HCT116 (cell line): ENCODE measurements at regions not wholly inside any gene's neighbourhood (a gene's known extent, or its start where the extent isn't known, plus 50 kb on each side); places are given as distances from the start of the nearest gene placed in this dataset.

Experiments
- CEBPB ChIP-seq: IDR thresholded peaks from 2 replicates; pipeline ENCODE4 v1.6.1; 2012; ENCODE audit warnings: low read depth
- EZH2 ChIP-seq: fragments of 200-600 bp; sonication (generic); IDR thresholded peaks from 2 replicates; pipeline ENCODE4 v1.6.1; 2017; ENCODE audit warnings: antibody characterized with exemption, mixed run types
- JUND ChIP-seq: IDR thresholded peaks from 2 replicates; pipeline ENCODE4 v1.6.1; 2012
- POLR2A ChIP-seq: IDR thresholded peaks from 2 replicates; pipeline ENCODE4 v1.7.0; 2011; ENCODE audit warnings: borderline replicate concordance; ENCODE audit not compliant: insufficient read depth, insufficient read length; ENCODE audit errors: extremely low read depth
- ZBTB33 ChIP-seq: IDR thresholded peaks from 2 replicates; pipeline ENCODE4 v1.6.1; 2011; ENCODE audit warnings: mild to moderate bottlenecking, low read length, moderate library complexity; ENCODE audit not compliant: insufficient replicate concordance; ENCODE audit errors: extremely low read depth
- TF ChIP-seq, protein P1 (sequence below): IDR thresholded peaks from 2 replicates; pipeline ENCODE4 v1.6.1; 2012
- TF ChIP-seq, protein P2 (sequence below): IDR thresholded peaks from 2 replicates; pipeline ENCODE4 v1.6.1; 2012
- TF ChIP-seq, protein P3 (sequence below), 3 experiments: fragments of 200-600 bp in 1 of 3; sonication (generic) in 1 of 3; IDR thresholded peaks in 2 of 3; conservative IDR thresholded peaks in 1 of 3; 2 replicates each; pipeline ENCODE4 v1.5.1; 2012 to 2017; ENCODE audit warnings: low read depth in 2 of 3, low read length in 2 of 3, antibody characterized with exemption in 1 of 3, borderline replicate concordance in 1 of 3, control low read depth in 1 of 3, mild to moderate bottlenecking in 1 of 3, mixed read lengths in 1 of 3, mixed run types in 1 of 3, moderate library complexity in 1 of 3; ENCODE audit not compliant: insufficient read depth in 1 of 3

DNA sequence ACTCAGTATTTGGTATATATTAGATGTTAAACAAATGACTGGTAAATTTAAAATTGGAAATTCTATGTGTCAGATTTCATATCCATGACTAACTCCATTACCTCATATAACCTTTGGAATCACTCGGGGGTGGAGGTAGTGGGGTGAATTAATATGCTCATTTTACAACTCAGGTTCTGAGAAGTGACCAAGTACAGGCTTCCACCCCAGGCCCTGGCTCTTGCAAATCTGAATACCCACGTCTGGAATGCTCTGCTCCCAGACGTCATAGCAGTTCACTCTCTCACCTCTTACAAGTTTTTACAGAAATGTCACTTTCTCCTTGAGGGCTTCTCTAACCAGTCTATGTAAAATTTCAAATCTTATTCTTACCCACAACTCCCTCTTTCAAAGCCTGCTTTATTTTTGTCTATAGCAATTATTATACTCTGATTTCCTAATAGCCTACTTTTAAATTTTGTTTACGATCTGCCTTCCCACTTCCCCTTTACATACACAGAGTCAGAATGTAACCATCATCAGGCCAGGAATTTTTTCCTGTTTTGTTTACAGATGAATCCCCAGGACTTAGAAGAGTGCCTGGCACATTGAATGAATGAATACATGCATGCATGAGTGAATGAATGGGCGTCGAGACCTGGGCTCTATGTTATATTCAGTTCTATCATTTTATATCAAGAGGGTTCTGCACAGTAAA, 134.1 kb upstream of the IFNE start (continued):
- TF ChIP-seq, protein P1, sequence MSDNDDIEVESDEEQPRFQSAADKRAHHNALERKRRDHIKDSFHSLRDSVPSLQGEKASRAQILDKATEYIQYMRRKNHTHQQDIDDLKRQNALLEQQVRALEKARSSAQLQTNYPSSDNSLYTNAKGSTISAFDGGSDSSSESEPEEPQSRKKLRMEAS: no peak
- TF ChIP-seq ZBTB33 (no peak), EZH2 (no peak), JUND (peak; percentile 61), CEBPB (peak; percentile 71), POLR2A (no peak)
- TF ChIP-seq, protein P2, sequence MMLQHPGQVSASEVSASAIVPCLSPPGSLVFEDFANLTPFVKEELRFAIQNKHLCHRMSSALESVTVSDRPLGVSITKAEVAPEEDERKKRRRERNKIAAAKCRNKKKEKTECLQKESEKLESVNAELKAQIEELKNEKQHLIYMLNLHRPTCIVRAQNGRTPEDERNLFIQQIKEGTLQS: peak; percentile 27; the same call in 1 of the 2 replicates
- TF ChIP-seq, protein P3, sequence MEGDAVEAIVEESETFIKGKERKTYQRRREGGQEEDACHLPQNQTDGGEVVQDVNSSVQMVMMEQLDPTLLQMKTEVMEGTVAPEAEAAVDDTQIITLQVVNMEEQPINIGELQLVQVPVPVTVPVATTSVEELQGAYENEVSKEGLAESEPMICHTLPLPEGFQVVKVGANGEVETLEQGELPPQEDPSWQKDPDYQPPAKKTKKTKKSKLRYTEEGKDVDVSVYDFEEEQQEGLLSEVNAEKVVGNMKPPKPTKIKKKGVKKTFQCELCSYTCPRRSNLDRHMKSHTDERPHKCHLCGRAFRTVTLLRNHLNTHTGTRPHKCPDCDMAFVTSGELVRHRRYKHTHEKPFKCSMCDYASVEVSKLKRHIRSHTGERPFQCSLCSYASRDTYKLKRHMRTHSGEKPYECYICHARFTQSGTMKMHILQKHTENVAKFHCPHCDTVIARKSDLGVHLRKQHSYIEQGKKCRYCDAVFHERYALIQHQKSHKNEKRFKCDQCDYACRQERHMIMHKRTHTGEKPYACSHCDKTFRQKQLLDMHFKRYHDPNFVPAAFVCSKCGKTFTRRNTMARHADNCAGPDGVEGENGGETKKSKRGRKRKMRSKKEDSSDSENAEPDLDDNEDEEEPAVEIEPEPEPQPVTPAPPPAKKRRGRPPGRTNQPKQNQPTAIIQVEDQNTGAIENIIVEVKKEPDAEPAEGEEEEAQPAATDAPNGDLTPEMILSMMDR (IDR thresholded peaks at IDR 0.05 in 2 of 3, conservative IDR thresholded peaks at IDR 0.05 in 1 of 3; ENCODE audit: borderline replicate concordance in 1 of 3, insufficient read depth in 1 of 3, low read depth in 2 of 3, low read length in 2 of 3): no peak
- TF ChIP-seq, all 23 proteins: peak for 10
